HepG2 (cell line): ENCODE measurements at regions not wholly inside any gene's neighbourhood (a gene's known extent, or its start where the extent isn't known, plus 50 kb on each side); places are given as distances from the start of the nearest gene placed in this dataset.

Source experiments
- CEBPG ChIP-seq: IDR thresholded peaks from 2 replicates; pipeline ENCODE4 v1.6.1; 2016
- FOXK2 ChIP-seq: fragments of 450-650 bp; IDR thresholded peaks from 2 replicates; pipeline ENCODE4 v1.6.1; 2016
- GATAD2A ChIP-seq: IDR thresholded peaks from 2 replicates; pipeline ENCODE4 v1.6.1; 2016
- HMGA1 ChIP-seq: sonication (generic); formaldehyde crosslinking; conservative IDR thresholded peaks from 2 replicates; pipeline ENCODE4 v1.4.0; 2020; ENCODE audit warnings: missing genetic modification reagents
- LCORL ChIP-seq, 2 experiments: fragments of 450-650 bp in 1 of 2; sonication (generic) in 1 of 2; formaldehyde crosslinking in 1 of 2; IDR thresholded peaks; 2 replicates each; pipeline versions ENCODE4 v1.5.0 to v1.6.1; 2017 to 2020; ENCODE audit warnings: antibody characterized with exemption in 1 of 2, missing genetic modification reagents in 1 of 2
- RBM22 ChIP-seq: fragments of 200-400 bp; formaldehyde crosslinking; optimal IDR thresholded peaks from 2 replicates; pipeline ENCODE3; 2017; ENCODE audit warnings: mild to moderate bottlenecking, low read length, moderate library complexity
- SRF ChIP-seq: IDR thresholded peaks from 2 replicates; pipeline ENCODE4 v1.6.1; 2011; ENCODE audit warnings: mild to moderate bottlenecking, low read depth, low read length, moderate library complexity
- ZNF121 ChIP-seq: sonication (generic); formaldehyde crosslinking; IDR thresholded peaks from 2 replicates; pipeline ENCODE4 v1.5.0; 2020; ENCODE audit warnings: mild to moderate bottlenecking, missing genetic modification reagents
- ZNF33B ChIP-seq: sonication (generic); formaldehyde crosslinking; IDR thresholded peaks from 2 replicates; pipeline ENCODE4 v1.5.1; 2020; ENCODE audit warnings: mild to moderate bottlenecking, missing genetic modification reagents
- TF ChIP-seq, protein P1 (sequence below): sonication (generic); formaldehyde crosslinking; IDR thresholded peaks from 2 replicates; pipeline ENCODE4 v1.5.1; 2020; ENCODE audit warnings: mild to moderate bottlenecking, missing genetic modification reagents, moderate library complexity
- TF ChIP-seq, protein P2 (sequence below): sonication (generic); formaldehyde crosslinking; IDR thresholded peaks from 2 replicates; pipeline ENCODE4 v1.4.0; 2020; ENCODE audit warnings: missing genetic modification reagents
- TF ChIP-seq, protein P3 (sequence below): sonication (generic); formaldehyde crosslinking; IDR thresholded peaks from 2 replicates; pipeline ENCODE4 v1.8.1; 2022; ENCODE audit warnings: mild to moderate bottlenecking, missing genetic modification reagents
- TF ChIP-seq, protein P4 (sequence below): sonication (generic); formaldehyde crosslinking; IDR thresholded peaks from 2 replicates; pipeline ENCODE4; 2020; ENCODE audit warnings: missing genetic modification reagents, mild to moderate bottlenecking, borderline replicate concordance
- TF ChIP-seq, protein P5 (sequence below): sonication (generic); formaldehyde crosslinking; conservative IDR thresholded peaks from 2 replicates; pipeline ENCODE4 v1.5.0; 2020; ENCODE audit warnings: missing genetic modification reagents
- TF ChIP-seq, protein P6 (sequence below): sonication (generic); formaldehyde crosslinking; IDR thresholded peaks from 2 replicates; pipeline ENCODE4 v1.5.0; 2020; ENCODE audit warnings: mild to moderate bottlenecking, missing genetic modification reagents, moderate library complexity

DNA sequence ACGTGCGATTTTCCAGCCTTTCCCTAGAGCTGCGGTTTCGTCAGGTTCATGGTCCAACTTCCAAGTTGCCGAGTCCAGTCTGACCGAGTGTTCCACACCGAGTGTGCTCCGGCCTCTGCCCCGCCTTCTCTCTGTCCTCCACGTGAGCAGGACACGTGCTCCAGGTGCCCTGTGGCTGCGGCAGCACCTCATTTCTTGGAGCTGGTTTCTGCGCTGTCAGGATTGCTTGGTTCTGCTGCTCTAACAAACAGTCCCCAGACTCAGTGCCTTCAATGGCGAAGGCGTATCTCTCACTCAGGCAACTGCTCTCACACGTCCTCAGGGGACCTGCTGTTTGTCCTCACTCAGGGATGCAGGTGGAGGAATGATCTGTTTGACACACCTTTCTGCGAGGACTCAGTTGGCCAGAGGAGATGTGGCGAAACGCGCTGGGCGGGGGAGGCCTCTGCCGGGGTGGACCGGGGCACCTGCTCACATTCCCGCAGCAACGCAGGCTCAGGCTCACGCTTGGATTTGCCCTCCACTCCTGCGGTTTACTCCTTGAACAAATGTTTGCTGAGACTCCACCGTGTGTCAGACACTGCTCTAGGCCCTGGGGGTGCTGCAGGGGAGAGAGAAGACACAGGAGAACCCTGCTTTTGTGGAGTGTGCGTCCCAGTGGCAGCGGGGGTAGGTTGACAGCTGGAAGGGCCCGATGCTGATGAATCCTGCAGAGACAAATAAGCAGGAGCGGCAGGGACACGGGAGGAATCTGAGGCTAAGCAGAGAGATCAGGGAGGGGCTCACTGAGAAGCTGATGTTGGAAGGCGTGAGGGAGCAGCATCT, 63.4 kb upstream of the FBRSL1 start (continued):
- TF ChIP-seq, protein P1, sequence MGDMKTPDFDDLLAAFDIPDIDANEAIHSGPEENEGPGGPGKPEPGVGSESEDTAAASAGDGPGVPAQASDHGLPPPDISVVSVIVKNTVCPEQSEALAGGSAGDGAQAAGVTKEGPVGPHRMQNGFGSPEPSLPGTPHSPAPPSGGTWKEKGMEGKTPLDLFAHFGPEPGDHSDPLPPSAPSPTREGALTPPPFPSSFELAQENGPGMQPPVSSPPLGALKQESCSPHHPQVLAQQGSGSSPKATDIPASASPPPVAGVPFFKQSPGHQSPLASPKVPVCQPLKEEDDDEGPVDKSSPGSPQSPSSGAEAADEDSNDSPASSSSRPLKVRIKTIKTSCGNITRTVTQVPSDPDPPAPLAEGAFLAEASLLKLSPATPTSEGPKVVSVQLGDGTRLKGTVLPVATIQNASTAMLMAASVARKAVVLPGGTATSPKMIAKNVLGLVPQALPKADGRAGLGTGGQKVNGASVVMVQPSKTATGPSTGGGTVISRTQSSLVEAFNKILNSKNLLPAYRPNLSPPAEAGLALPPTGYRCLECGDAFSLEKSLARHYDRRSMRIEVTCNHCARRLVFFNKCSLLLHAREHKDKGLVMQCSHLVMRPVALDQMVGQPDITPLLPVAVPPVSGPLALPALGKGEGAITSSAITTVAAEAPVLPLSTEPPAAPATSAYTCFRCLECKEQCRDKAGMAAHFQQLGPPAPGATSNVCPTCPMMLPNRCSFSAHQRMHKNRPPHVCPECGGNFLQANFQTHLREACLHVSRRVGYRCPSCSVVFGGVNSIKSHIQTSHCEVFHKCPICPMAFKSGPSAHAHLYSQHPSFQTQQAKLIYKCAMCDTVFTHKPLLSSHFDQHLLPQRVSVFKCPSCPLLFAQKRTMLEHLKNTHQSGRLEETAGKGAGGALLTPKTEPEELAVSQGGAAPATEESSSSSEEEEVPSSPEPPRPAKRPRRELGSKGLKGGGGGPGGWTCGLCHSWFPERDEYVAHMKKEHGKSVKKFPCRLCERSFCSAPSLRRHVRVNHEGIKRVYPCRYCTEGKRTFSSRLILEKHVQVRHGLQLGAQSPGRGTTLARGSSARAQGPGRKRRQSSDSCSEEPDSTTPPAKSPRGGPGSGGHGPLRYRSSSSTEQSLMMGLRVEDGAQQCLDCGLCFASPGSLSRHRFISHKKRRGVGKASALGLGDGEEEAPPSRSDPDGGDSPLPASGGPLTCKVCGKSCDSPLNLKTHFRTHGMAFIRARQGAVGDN: peak; percentile 99
- TF ChIP-seq, protein P2, sequence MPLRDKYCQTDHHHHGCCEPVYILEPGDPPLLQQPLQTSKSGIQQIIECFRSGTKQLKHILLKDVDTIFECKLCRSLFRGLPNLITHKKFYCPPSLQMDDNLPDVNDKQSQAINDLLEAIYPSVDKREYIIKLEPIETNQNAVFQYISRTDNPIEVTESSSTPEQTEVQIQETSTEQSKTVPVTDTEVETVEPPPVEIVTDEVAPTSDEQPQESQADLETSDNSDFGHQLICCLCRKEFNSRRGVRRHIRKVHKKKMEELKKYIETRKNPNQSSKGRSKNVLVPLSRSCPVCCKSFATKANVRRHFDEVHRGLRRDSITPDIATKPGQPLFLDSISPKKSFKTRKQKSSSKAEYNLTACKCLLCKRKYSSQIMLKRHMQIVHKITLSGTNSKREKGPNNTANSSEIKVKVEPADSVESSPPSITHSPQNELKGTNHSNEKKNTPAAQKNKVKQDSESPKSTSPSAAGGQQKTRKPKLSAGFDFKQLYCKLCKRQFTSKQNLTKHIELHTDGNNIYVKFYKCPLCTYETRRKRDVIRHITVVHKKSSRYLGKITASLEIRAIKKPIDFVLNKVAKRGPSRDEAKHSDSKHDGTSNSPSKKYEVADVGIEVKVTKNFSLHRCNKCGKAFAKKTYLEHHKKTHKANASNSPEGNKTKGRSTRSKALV: peak; percentile 52; the same call in 1 of the 2 replicates
- no peak for TF ChIP-seq LCORL (IDR thresholded peaks at IDR 0.05)
- TF ChIP-seq LCORL (CRISPR knock-in tag; IDR thresholded peaks at IDR 0.05): peak; percentile 40; the same call in 1 of the 2 replicates
- no peak for TF ChIP-seq ZNF33B (CRISPR knock-in tag)
- no peak for TF ChIP-seq RBM22
- TF ChIP-seq, protein P3, sequence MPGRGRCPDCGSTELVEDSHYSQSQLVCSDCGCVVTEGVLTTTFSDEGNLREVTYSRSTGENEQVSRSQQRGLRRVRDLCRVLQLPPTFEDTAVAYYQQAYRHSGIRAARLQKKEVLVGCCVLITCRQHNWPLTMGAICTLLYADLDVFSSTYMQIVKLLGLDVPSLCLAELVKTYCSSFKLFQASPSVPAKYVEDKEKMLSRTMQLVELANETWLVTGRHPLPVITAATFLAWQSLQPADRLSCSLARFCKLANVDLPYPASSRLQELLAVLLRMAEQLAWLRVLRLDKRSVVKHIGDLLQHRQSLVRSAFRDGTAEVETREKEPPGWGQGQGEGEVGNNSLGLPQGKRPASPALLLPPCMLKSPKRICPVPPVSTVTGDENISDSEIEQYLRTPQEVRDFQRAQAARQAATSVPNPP (CRISPR knock-in tag): peak; percentile 77; the same call in 1 of the 2 replicates
- no peak for TF ChIP-seq HMGA1
- TF ChIP-seq, protein P4, sequence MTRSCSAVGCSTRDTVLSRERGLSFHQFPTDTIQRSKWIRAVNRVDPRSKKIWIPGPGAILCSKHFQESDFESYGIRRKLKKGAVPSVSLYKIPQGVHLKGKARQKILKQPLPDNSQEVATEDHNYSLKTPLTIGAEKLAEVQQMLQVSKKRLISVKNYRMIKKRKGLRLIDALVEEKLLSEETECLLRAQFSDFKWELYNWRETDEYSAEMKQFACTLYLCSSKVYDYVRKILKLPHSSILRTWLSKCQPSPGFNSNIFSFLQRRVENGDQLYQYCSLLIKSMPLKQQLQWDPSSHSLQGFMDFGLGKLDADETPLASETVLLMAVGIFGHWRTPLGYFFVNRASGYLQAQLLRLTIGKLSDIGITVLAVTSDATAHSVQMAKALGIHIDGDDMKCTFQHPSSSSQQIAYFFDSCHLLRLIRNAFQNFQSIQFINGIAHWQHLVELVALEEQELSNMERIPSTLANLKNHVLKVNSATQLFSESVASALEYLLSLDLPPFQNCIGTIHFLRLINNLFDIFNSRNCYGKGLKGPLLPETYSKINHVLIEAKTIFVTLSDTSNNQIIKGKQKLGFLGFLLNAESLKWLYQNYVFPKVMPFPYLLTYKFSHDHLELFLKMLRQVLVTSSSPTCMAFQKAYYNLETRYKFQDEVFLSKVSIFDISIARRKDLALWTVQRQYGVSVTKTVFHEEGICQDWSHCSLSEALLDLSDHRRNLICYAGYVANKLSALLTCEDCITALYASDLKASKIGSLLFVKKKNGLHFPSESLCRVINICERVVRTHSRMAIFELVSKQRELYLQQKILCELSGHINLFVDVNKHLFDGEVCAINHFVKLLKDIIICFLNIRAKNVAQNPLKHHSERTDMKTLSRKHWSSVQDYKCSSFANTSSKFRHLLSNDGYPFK (CRISPR knock-in tag): peak; percentile 77; the same call in 1 of the 2 replicates
- TF ChIP-seq ZNF121 (CRISPR knock-in tag): no peak
- TF ChIP-seq, protein P5, sequence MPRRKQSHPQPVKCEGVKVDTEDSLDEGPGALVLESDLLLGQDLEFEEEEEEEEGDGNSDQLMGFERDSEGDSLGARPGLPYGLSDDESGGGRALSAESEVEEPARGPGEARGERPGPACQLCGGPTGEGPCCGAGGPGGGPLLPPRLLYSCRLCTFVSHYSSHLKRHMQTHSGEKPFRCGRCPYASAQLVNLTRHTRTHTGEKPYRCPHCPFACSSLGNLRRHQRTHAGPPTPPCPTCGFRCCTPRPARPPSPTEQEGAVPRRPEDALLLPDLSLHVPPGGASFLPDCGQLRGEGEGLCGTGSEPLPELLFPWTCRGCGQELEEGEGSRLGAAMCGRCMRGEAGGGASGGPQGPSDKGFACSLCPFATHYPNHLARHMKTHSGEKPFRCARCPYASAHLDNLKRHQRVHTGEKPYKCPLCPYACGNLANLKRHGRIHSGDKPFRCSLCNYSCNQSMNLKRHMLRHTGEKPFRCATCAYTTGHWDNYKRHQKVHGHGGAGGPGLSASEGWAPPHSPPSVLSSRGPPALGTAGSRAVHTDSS (CRISPR knock-in tag): no peak
- TF ChIP-seq, protein P6, sequence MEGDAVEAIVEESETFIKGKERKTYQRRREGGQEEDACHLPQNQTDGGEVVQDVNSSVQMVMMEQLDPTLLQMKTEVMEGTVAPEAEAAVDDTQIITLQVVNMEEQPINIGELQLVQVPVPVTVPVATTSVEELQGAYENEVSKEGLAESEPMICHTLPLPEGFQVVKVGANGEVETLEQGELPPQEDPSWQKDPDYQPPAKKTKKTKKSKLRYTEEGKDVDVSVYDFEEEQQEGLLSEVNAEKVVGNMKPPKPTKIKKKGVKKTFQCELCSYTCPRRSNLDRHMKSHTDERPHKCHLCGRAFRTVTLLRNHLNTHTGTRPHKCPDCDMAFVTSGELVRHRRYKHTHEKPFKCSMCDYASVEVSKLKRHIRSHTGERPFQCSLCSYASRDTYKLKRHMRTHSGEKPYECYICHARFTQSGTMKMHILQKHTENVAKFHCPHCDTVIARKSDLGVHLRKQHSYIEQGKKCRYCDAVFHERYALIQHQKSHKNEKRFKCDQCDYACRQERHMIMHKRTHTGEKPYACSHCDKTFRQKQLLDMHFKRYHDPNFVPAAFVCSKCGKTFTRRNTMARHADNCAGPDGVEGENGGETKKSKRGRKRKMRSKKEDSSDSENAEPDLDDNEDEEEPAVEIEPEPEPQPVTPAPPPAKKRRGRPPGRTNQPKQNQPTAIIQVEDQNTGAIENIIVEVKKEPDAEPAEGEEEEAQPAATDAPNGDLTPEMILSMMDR: no peak
- TF ChIP-seq GATAD2A (CRISPR knock-in tag): peak; percentile 59; the same call in 1 of the 2 replicates
- TF ChIP-seq CEBPG (CRISPR knock-in tag): peak; percentile 58
- no peak for TF ChIP-seq SRF
- no peak for TF ChIP-seq FOXK2
